GM12878 (cell line): ENCODE measurements at regions not wholly inside any gene's neighbourhood (a gene's known extent, or its start where the extent isn't known, plus 50 kb on each side); places are given as distances from the start of the nearest gene placed in this dataset.

Experiments used
- BCL11A ChIP-seq: IDR thresholded peaks from 2 replicates; pipeline ENCODE4 v1.6.1; 2011; ENCODE audit warnings: low read depth, low read length
- EED ChIP-seq: sonication (generic); IDR thresholded peaks from 2 replicates; pipeline ENCODE4 v1.6.1; 2016; ENCODE audit warnings: antibody characterized with exemption, low read depth
- EP300 ChIP-seq, 2 experiments: fragments of 150-350 bp in 1 of 2; IDR thresholded peaks; 2 replicates each; pipeline ENCODE4 v1.6.1; 2011 to 2012; ENCODE audit warnings: low read depth in 2 of 2, low read length in 2 of 2, borderline replicate concordance in 1 of 2, improper control_type of control experiment in 1 of 2, inconsistent platforms in 1 of 2; ENCODE audit not compliant: control insufficient read depth in 1 of 2
- JUND ChIP-seq: IDR thresholded peaks from 2 replicates; pipeline ENCODE4 v1.6.1; 2012; ENCODE audit warnings: low read depth, mild to moderate bottlenecking, low read length, improper control_type of control experiment, moderate library complexity
- POLR2A ChIP-seq: IDR thresholded peaks from 2 replicates; pipeline ENCODE4 v1.6.1; 2011; ENCODE audit warnings: low read depth, mild to moderate bottlenecking, low read length
- TF ChIP-seq, protein P1 (sequence below): IDR thresholded peaks from 2 replicates; pipeline ENCODE4 v1.6.1; 2011; ENCODE audit warnings: borderline replicate concordance, low read depth, mild to moderate bottlenecking, moderate library complexity, low read length; ENCODE audit not compliant: insufficient read depth, poor library complexity, severe bottlenecking
- TF ChIP-seq, protein P2 (sequence below), 3 experiments: IDR thresholded peaks in 2 of 3; conservative IDR thresholded peaks in 1 of 3; 2 replicates each; pipeline ENCODE4 v1.5.1; 2011; ENCODE audit warnings: low read depth in 3 of 3, low read length in 3 of 3, mild to moderate bottlenecking in 3 of 3, control low read depth in 2 of 3, moderate library complexity in 2 of 3, inconsistent platforms in 1 of 3, mixed read lengths in 1 of 3; ENCODE audit not compliant: control insufficient read depth in 2 of 3, insufficient read depth in 1 of 3; ENCODE audit errors: extremely low read depth in 1 of 3
- TF ChIP-seq, protein P3 (sequence below): fragments of 450-650 bp; IDR thresholded peaks from 2 replicates; pipeline ENCODE4 v1.6.1; 2016; ENCODE audit warnings: mild to moderate bottlenecking

DNA sequence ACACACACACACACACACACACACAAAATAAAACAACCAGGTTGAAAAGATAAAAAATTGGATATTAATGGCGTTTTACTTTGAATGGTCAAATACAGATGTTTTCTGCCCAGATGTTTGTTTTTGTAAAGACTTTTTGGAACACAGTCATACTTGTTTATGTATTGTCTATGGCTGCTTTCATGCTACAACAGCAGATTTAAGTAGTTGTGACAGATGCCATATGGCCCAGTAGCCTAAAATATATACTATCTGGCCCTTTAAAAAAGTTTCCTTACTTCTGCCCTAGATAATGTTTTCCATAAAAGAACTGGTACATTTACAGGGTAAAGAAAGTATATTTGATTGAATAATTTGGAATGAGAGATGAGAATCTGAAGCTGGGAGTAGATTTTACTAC, 1362.8 kb upstream of the SEL1L start:
- TF ChIP-seq EED (no peak), POLR2A (no peak), EP300 (IDR thresholded peaks at IDR 0.05; ENCODE audit: borderline replicate concordance in 1 of 2, control insufficient read depth in 1 of 2, low read depth in 2 of 2, low read length in 2 of 2) (no peak), JUND (no peak), BCL11A (no peak)
- TF ChIP-seq, protein P1, sequence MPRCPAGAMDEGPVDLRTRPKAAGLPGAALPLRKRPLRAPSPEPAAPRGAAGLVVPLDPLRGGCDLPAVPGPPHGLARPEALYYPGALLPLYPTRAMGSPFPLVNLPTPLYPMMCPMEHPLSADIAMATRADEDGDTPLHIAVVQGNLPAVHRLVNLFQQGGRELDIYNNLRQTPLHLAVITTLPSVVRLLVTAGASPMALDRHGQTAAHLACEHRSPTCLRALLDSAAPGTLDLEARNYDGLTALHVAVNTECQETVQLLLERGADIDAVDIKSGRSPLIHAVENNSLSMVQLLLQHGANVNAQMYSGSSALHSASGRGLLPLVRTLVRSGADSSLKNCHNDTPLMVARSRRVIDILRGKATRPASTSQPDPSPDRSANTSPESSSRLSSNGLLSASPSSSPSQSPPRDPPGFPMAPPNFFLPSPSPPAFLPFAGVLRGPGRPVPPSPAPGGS, result no peak
- TF ChIP-seq, protein P2, sequence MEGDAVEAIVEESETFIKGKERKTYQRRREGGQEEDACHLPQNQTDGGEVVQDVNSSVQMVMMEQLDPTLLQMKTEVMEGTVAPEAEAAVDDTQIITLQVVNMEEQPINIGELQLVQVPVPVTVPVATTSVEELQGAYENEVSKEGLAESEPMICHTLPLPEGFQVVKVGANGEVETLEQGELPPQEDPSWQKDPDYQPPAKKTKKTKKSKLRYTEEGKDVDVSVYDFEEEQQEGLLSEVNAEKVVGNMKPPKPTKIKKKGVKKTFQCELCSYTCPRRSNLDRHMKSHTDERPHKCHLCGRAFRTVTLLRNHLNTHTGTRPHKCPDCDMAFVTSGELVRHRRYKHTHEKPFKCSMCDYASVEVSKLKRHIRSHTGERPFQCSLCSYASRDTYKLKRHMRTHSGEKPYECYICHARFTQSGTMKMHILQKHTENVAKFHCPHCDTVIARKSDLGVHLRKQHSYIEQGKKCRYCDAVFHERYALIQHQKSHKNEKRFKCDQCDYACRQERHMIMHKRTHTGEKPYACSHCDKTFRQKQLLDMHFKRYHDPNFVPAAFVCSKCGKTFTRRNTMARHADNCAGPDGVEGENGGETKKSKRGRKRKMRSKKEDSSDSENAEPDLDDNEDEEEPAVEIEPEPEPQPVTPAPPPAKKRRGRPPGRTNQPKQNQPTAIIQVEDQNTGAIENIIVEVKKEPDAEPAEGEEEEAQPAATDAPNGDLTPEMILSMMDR (IDR thresholded peaks at IDR 0.05 in 2 of 3, conservative IDR thresholded peaks at IDR 0.05 in 1 of 3; ENCODE audit: control insufficient read depth in 2 of 3, extremely low read depth in 1 of 3, insufficient read depth in 1 of 3, low read depth in 3 of 3, low read length in 3 of 3), result no peak
- TF ChIP-seq, protein P3, sequence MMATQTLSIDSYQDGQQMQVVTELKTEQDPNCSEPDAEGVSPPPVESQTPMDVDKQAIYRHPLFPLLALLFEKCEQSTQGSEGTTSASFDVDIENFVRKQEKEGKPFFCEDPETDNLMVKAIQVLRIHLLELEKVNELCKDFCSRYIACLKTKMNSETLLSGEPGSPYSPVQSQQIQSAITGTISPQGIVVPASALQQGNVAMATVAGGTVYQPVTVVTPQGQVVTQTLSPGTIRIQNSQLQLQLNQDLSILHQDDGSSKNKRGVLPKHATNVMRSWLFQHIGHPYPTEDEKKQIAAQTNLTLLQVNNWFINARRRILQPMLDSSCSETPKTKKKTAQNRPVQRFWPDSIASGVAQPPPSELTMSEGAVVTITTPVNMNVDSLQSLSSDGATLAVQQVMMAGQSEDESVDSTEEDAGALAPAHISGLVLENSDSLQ, result no peak
